GM06990 (cell line): ENCODE measurements at regions not wholly inside any gene's neighbourhood (a gene's known extent, or its start where the extent isn't known, plus 50 kb on each side); places are given as distances from the start of the nearest gene placed in this dataset.

Experiments
- DNase-seq: peaks from one replicate; pipeline ENCODE4 v3.0.0-alpha.2; 2011; ENCODE audit not compliant: insufficient read length; ENCODE audit errors: extremely low read depth
- H3K27me3 ChIP-seq: replicated peaks from 2 replicates; pipeline ENCODE4 v1.6.0; 2011; ENCODE audit warnings: low read length; ENCODE audit not compliant: control insufficient read depth, insufficient read depth
- H3K36me3 ChIP-seq: 2 replicates; pipeline ENCODE4 v1.5.1; 2011; ENCODE audit warnings: low read length; ENCODE audit not compliant: control insufficient read depth, insufficient read depth
- H3K4me3 ChIP-seq: replicated peaks from 2 replicates; pipeline ENCODE4 v1.5.1; 2011; ENCODE audit warnings: low read depth, mild to moderate bottlenecking, control low read depth, low read length
- CTCF ChIP-seq: IDR thresholded peaks from 2 replicates; pipeline ENCODE4 v1.5.1; 2011; ENCODE audit warnings: low read length, control low read depth, mild to moderate bottlenecking, inconsistent platforms; ENCODE audit not compliant: insufficient read depth, poor library complexity, severe bottlenecking

- no peak for TF ChIP-seq CTCF
- no peaks in the 10 kb centered on the region for H3K36me3 ChIP-seq
- no peak for DNase-seq
- H3K27me3 ChIP-seq, result no peaks in the 10 kb centered on the region; the same call in none of the 2 replicates
- no peak overlapping the region for H3K4me3 ChIP-seq
Observed at GRCh38 chr18:24731981-24732380, 271.5 kb downstream of the HRH4 start.

- no peak for DNase-seq
Observed at GRCh38 chr18:24734058-24734457, 273.6 kb downstream of the HRH4 start.

DNA sequence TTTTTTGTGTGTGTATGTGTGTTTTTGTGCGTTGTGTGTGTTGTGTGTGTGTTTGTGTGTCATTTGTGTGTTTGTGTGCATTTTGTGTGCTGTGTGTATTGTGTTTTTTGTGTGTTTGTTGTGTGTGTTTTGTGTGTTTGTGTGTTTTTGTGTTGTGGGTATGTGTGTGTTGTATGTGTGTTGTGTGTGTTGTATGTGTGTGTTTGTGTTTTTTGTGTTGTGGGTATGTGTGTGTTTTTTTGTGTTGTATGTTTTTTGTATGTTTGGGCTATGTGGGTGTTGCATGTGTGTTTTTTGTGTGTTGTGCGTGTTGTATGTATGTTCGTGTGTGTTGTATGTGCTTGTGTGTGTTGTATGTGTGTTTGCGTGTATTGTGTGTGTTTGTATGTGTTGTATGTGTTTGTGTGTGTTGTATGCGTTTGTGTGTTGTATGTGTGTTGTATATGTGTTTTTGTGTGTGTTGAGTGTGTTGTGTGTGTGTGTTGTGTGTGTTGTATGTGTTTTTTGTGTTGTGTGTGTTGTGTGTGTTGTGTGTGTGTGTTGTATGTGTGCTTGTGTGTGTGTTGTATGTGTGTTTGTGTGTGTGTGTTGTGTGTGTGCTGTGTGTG lies 275.3 kb downstream of the HRH4 start:
- Histone ChIP-seq H3K4me3 (no peak overlapping the region), H3K27me3 (no peaks in the 10 kb centered on the region; the same call in 1 of the 2 replicates), H3K36me3 (no peaks in the 10 kb centered on the region)
- no peak for TF ChIP-seq CTCF
- no peak for DNase-seq

More at GRCh38 chr18:24734058-24734457, 273.6 kb downstream of the HRH4 start:
- TF ChIP-seq CTCF, result no peak
- Histone ChIP-seq H3K27me3 (no peaks in the 10 kb centered on the region; the same call in none of the 2 replicates), H3K4me3 (no peak overlapping the region), H3K36me3 (no peaks in the 10 kb centered on the region)

DNA sequence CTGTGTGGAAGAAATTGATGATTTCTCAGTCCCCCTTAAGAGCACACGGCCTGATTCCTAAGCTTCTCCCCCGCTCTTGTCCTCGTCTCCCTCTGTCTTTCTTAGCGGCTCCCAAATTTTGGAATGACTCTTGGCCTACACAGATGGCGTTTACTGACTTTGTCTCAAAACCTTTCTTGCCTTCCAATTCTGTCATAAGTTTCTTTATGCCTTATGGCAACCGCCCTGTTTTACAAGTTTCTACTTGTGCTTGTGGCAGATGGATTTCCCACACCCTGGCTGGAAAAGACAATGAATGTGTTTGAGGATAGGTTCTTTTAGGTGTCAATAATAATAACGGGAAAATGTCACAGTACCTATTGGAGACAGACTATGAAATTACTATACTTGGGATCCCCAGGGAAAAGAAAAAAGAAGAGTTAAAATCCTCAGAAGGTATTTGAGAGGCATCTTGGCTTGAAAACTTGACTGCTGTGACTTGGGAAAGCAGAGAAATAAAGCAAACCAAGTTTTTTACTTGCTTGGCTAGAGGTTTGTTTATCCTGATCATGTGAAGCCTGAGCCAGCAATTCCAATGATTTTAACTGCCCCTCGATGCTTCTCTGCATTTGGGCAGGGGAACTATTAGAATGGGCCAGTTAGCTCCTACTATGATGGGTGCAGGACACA lies 276.4 kb downstream of the HRH4 start:
- Histone ChIP-seq H3K36me3 (no peaks in the 10 kb centered on the region), H3K27me3 (no peaks in the 10 kb centered on the region; the same call in 1 of the 2 replicates), H3K4me3 (no peak overlapping the region)
- DNase-seq, result no peak
- no peak for TF ChIP-seq CTCF

DNA sequence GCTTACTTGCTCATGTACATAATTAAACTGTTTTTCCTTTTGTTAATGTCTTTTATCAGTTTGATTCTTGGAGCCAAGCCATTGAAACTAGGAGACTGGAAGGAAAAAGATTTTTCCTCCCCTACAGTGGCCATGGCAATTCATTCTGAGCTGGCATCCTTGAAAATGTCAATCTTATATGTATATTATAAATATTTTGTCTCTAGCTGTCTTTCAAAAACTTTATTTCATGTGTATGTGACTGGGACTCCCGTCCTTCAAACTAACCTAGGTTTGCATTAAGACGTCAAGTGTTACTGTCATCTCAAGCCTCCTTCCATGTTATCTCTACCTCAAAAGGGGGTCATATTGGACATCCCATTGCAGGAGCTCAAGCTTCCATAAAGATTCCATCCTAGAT lies 280.4 kb downstream of the HRH4 start:
- no peak for TF ChIP-seq CTCF
- no peak for DNase-seq
- Histone ChIP-seq H3K27me3 (no peaks in the 10 kb centered on the region), H3K36me3 (no peaks in the 10 kb centered on the region), H3K4me3 (no peak overlapping the region)
